Naive B cell (primary cell): ENCODE measurements at regions not wholly inside any gene's neighbourhood (a gene's known extent, or its start where the extent isn't known, plus 50 kb on each side); places are given as distances from the start of the nearest gene placed in this dataset.
"Not testable (repeated sequence)": the region's sequence is repeated elsewhere in the genome, so short reads cannot be mapped to it uniquely, and the experiment has no call there.

ENCODE experiments used
- ATAC-seq, 2 donors: fragments of 150-1000 bp; cut with Tn5 transposase; 2 replicates each; pipeline ENCODE4 v1.10.0; 2021; ENCODE audit warnings: low read depth in 2 of 2, mild to moderate bottlenecking in 2 of 2, moderate library complexity in 2 of 2
- DNase-seq: peaks from one replicate; pipeline ENCODE4 v3.0.0; 2022
- H3K27ac Mint-ChIP-seq, 6 donors: one replicate each; pipeline ENCODE4 v1.8.0; 2020 to 2022; ENCODE audit warnings: mild to moderate bottlenecking in 6 of 6, mixed read lengths in 6 of 6, moderate library complexity in 5 of 6, inconsistent platforms in 2 of 6
- H3K27me3 Mint-ChIP-seq, 3 donors: one replicate each; pipeline ENCODE4 v1.8.0; 2021 to 2022; ENCODE audit warnings: mixed read lengths in 3 of 3, mild to moderate bottlenecking in 1 of 3
- H3K36me3 Mint-ChIP-seq, 2 donors: one replicate each; pipeline ENCODE4 v1.8.0; 2020 to 2022; ENCODE audit warnings: mixed read lengths in 2 of 2, inconsistent platforms in 1 of 2, mild to moderate bottlenecking in 1 of 2
- H3K4me1 Mint-ChIP-seq, 3 donors: one replicate each; pipeline ENCODE4 v1.8.0; 2020 to 2022; ENCODE audit warnings: mixed read lengths in 3 of 3, inconsistent platforms in 1 of 3, mild to moderate bottlenecking in 1 of 3, moderate library complexity in 1 of 3
- H3K4me3 Mint-ChIP-seq, 8 donors: one replicate each; pipeline ENCODE4 v1.8.0; 2020 to 2022; ENCODE audit warnings: mild to moderate bottlenecking in 8 of 8, mixed read lengths in 8 of 8, moderate library complexity in 8 of 8, inconsistent platforms in 2 of 8
- H3K9me3 Mint-ChIP-seq, 7 donors: one replicate each; pipeline ENCODE4 v1.8.0; 2020 to 2022; ENCODE audit warnings: mixed read lengths in 7 of 7, mild to moderate bottlenecking in 5 of 7, inconsistent platforms in 2 of 7, moderate library complexity in 1 of 7

GRCh38 chr7:137142376-137142775, 201.2 kb downstream of the PTN start:
- DNase-seq (no peak), ATAC-seq (no peak)
- no peaks in the 10 kb centered on the region for H3K27me3 Mint-ChIP-seq
- H3K27ac Mint-ChIP-seq, result no peak overlapping the region
- no peaks in the 10 kb centered on the region for H3K4me1 Mint-ChIP-seq
- no peaks in the 10 kb centered on the region for H3K36me3 Mint-ChIP-seq
- no peak overlapping the region for H3K4me3 Mint-ChIP-seq
- H3K9me3 Mint-ChIP-seq, result peaks cover 0 to 14% (median 2%) of the 10 kb centered on the region in 7 donors

GRCh38 chr7:137135654-137136350, 207.7 kb downstream of the PTN start:
- DNase-seq, result no peak
- Mint-ChIP-seq H3K9me3 (peaks cover 4 to 23% (median 6%) of the 10 kb centered on the region in 7 donors), H3K27ac (no peak overlapping the region), H3K27me3 (no peaks in the 10 kb centered on the region), H3K36me3 (no peaks in the 10 kb centered on the region), H3K4me3 (no peak overlapping the region), H3K4me1 (no peaks in the 10 kb centered on the region)
- ATAC-seq, result no peak

- no peaks in the 10 kb centered on the region for H3K4me1 Mint-ChIP-seq
- ATAC-seq, result no peak
- no peak overlapping the region for H3K4me3 Mint-ChIP-seq
Observed at GRCh38 chr7:137130751-137131158, 212.8 kb downstream of the PTN start.

DNA sequence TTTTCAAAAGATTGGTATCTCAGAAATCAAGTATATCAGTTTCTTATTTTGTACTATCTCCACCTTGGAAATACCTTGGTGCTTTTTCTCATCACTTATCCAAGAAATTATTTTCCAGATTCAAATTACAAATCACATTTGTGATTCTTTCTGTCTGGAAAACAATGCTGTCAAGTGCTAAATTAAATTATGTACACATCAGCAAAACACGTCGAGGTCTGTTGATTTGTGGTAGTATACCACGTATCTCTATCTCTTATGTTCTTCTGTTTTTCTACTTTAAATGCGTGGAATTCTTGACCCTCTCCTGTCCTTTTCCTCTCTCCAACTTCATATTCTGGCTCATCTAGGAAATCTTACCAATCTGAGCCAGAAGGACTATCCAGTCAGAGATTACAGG, 214.5 kb downstream of the PTN start:
- no peak overlapping the region for H3K27ac Mint-ChIP-seq
- no peak overlapping the region for H3K4me3 Mint-ChIP-seq
- ATAC-seq (no peak), DNase-seq (no peak)
- H3K9me3 Mint-ChIP-seq, result peaks cover 0 to 11% (median 9%) of the 10 kb centered on the region in 7 donors
- no peaks in the 10 kb centered on the region for H3K36me3 Mint-ChIP-seq
- no peaks in the 10 kb centered on the region for H3K4me1 Mint-ChIP-seq
- H3K27me3 Mint-ChIP-seq, result no peaks in the 10 kb centered on the region

More at GRCh38 chr7:137130751-137131158, 212.8 kb downstream of the PTN start:
- Mint-ChIP-seq H3K27ac (no peak overlapping the region), H3K36me3 (no peaks in the 10 kb centered on the region), H3K27me3 (no peaks in the 10 kb centered on the region), H3K9me3 (peaks cover 1 to 20% (median 11%) of the 10 kb centered on the region in 7 donors)
- DNase-seq, result no peak

DNA sequence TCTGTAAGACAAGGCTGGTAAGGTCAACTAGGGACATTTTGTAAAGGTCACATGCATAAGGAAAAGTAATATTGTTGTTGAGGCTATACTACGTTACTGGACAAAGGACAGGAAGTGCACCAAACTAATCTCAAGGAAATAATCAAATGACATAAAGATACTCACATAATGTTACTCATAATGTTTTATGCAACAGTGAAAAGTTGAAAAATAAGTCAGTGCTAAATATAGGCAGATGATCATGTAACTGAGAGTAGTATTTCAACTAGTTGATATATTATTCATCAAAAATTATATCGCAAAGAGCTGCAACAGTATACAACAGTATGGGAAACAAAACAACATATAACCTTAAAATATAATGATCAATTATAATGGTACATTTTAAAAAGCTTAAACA, 215.7 kb downstream of the PTN start:
- Mint-ChIP-seq H3K27ac (no peak overlapping the region), H3K27me3 (no peaks in the 10 kb centered on the region), H3K36me3 (no peaks in the 10 kb centered on the region), H3K4me3 (no peak overlapping the region), H3K9me3 (peaks cover 0 to 11% (median 4%) of the 10 kb centered on the region in 7 donors), H3K4me1 (no peaks in the 10 kb centered on the region)
- DNase-seq, result no peak
- ATAC-seq, result no peak

DNA sequence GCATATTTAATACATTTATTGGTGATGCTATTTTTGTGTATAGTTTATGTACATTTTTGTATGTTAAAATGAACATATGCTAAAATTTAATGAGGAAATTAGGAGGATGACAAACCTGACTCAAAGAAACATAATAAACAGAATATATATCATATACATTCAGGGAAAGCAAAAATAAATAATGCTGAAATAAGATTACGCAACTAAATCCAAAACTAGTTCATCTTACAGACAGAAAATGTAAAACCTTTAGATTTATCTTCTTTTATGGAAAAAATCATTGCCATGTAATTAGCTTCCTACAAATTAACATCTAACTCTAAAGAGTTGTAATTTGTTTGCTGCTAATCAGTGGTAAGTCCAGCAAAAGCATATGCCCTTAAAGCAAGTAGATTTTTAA, 216.5 kb downstream of the PTN start:
- DNase-seq (no peak), ATAC-seq (no peak)
- Mint-ChIP-seq H3K4me3 (no peak overlapping the region), H3K36me3 (no peaks in the 10 kb centered on the region), H3K27me3 (no peaks in the 10 kb centered on the region), H3K27ac (no peak overlapping the region), H3K4me1 (no peaks in the 10 kb centered on the region), H3K9me3 (peaks cover 0 to 11% (median 4%) of the 10 kb centered on the region in 7 donors)

DNA sequence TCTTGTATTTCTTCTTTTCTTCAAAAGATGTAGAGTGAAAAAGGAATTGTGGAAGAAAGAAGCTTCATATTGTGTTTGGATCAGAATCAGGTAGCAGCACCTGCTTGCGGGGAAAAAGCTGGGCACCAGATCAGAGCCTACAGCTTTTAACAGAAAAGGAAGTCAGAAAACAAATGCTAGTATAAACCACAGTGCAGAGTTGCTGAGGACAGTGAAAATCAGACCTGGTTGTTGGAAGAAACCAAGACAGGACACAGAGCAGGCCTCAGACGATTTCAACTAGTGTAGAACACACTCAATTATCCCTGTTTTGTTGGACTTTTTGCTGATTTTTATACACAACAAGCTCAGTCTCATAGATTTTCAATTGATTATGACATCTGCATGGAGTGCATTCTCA, 221.4 kb downstream of the PTN start:
- DNase-seq (no peak), ATAC-seq (no peak)
- Mint-ChIP-seq H3K27ac (no peak overlapping the region), H3K27me3 (no peaks in the 10 kb centered on the region), H3K9me3 (peaks cover 0 to 6% (median 0%) of the 10 kb centered on the region in 7 donors), H3K4me3 (no peak overlapping the region), H3K4me1 (no peaks in the 10 kb centered on the region), H3K36me3 (no peaks in the 10 kb centered on the region)

- ATAC-seq (no peak), DNase-seq (no peak)
- Mint-ChIP-seq H3K36me3 (no peaks in the 10 kb centered on the region), H3K27ac (no peak overlapping the region), H3K4me1 (no peaks in the 10 kb centered on the region), H3K27me3 (no peaks in the 10 kb centered on the region), H3K9me3 (peaks cover 0 to 6% (median 0%) of the 10 kb centered on the region in 7 donors), H3K4me3 (no peak overlapping the region)
Observed at GRCh38 chr7:137120690-137121089, 222.8 kb downstream of the PTN start.

GRCh38 chr7:137110535-137110934, 233.0 kb downstream of the PTN start:
- Mint-ChIP-seq H3K4me3 (no peak overlapping the region), H3K9me3 (peaks cover 2 to 19% (median 7%) of the 10 kb centered on the region in 7 donors), H3K27ac (no peak overlapping the region), H3K36me3 (no peaks in the 10 kb centered on the region), H3K27me3 (no peaks in the 10 kb centered on the region), H3K4me1 (no peaks in the 10 kb centered on the region)
- no peak for ATAC-seq
- no peak for DNase-seq

GRCh38 chr7:137110091-137110509, 233.4 kb downstream of the PTN start:
- H3K9me3 Mint-ChIP-seq, result peaks cover 4 to 19% (median 10%) of the 10 kb centered on the region in 7 donors
- no peak overlapping the region for H3K4me3 Mint-ChIP-seq
- H3K27ac Mint-ChIP-seq, result no peak overlapping the region

GRCh38 chr7:137107802-137108201, 235.7 kb downstream of the PTN start:
- H3K36me3 Mint-ChIP-seq, H3K27ac Mint-ChIP-seq, DNase-seq, H3K4me3 Mint-ChIP-seq, H3K27me3 Mint-ChIP-seq, H3K4me1 Mint-ChIP-seq, ATAC-seq: not testable (repeated sequence)
- H3K9me3 Mint-ChIP-seq, result peaks cover 8 to 26% (median 12%) of the 10 kb centered on the region in 7 donors

More at GRCh38 chr7:137110091-137110509, 233.4 kb downstream of the PTN start:
- H3K27me3 Mint-ChIP-seq, result no peaks in the 10 kb centered on the region
- DNase-seq (no peak), ATAC-seq (no peak)
- H3K4me1 Mint-ChIP-seq, result no peaks in the 10 kb centered on the region
- no peaks in the 10 kb centered on the region for H3K36me3 Mint-ChIP-seq

- H3K4me3 Mint-ChIP-seq, ATAC-seq, H3K4me1 Mint-ChIP-seq, DNase-seq, H3K27me3 Mint-ChIP-seq, H3K36me3 Mint-ChIP-seq, H3K27ac Mint-ChIP-seq: not testable (repeated sequence)
- H3K9me3 Mint-ChIP-seq, result peaks cover 8 to 28% (median 12%) of the 10 kb centered on the region in 7 donors
Observed at GRCh38 chr7:137103526-137103925, 235.1 kb downstream of the CHRM2 start.

GRCh38 chr7:137097111-137097510, 228.7 kb downstream of the CHRM2 start:
- peaks cover 2 to 22% (median 13%) of the 10 kb centered on the region in 7 donors for H3K9me3 Mint-ChIP-seq
- no peak overlapping the region for H3K27ac Mint-ChIP-seq
- H3K36me3 Mint-ChIP-seq, result no peaks in the 10 kb centered on the region

GRCh38 chr7:137096607-137097006, 228.2 kb downstream of the CHRM2 start:
- no peaks in the 10 kb centered on the region for H3K36me3 Mint-ChIP-seq
- no peak for ATAC-seq
- H3K9me3 Mint-ChIP-seq, result peaks cover 2 to 22% (median 13%) of the 10 kb centered on the region in 7 donors
- no peak overlapping the region for H3K27ac Mint-ChIP-seq
- no peak for DNase-seq
- H3K27me3 Mint-ChIP-seq, result no peaks in the 10 kb centered on the region
- no peak overlapping the region for H3K4me3 Mint-ChIP-seq
- H3K4me1 Mint-ChIP-seq, result no peaks in the 10 kb centered on the region

More at GRCh38 chr7:137097111-137097510, 228.7 kb downstream of the CHRM2 start:
- H3K4me3 Mint-ChIP-seq, result no peak overlapping the region
- ATAC-seq (no peak), DNase-seq (no peak)
- H3K27me3 Mint-ChIP-seq, result no peaks in the 10 kb centered on the region
- no peaks in the 10 kb centered on the region for H3K4me1 Mint-ChIP-seq
